Smooth muscle cell (in vitro differentiated cells): ENCODE measurements at regions not wholly inside any gene's neighbourhood (a gene's known extent, or its start where the extent isn't known, plus 50 kb on each side); places are given as distances from the start of the nearest gene placed in this dataset.

Source experiments
- DNase-seq: peaks from one replicate; lab custom pipeline; 2025; ENCODE audit not compliant: unreplicated experiment; lab: John Stamatoyannopoulos, UW
- H2AFZ ChIP-seq: fragments of 200-600 bp; sonication (generic); 2 replicates; pipeline ENCODE4 v1.6.0; 2016; ENCODE audit warnings: antibody characterized with exemption, low read depth, mild to moderate bottlenecking
- H3F3A ChIP-seq: fragments of 200-600 bp; sonication (generic); 2 replicates; pipeline ENCODE4 v1.6.0; 2017; ENCODE audit warnings: antibody characterized with exemption, low read depth
- H3K27ac ChIP-seq: fragments of 200-600 bp; sonication (generic); 2 replicates; pipeline ENCODE4 v1.5.1; 2016; ENCODE audit warnings: low read depth, mild to moderate bottlenecking
- H3K27me3 ChIP-seq: fragments of 200-600 bp; sonication (generic); 2 replicates; pipeline ENCODE4 v1.6.1; 2016; ENCODE audit warnings: low read depth, mild to moderate bottlenecking
- H3K36me3 ChIP-seq: fragments of 200-600 bp; sonication (generic); 2 replicates; pipeline ENCODE4 v1.5.1; 2016; ENCODE audit warnings: low read depth
- H3K4me1 ChIP-seq: fragments of 200-600 bp; sonication (generic); 2 replicates; pipeline ENCODE4 v1.5.1; 2016; ENCODE audit warnings: low read depth
- H3K4me2 ChIP-seq: fragments of 200-600 bp; sonication (generic); 2 replicates; pipeline ENCODE4 v1.6.0; 2016; ENCODE audit warnings: mild to moderate bottlenecking
- H3K4me3 ChIP-seq: fragments of 200-600 bp; sonication (generic); 2 replicates; pipeline ENCODE4 v1.5.1; 2016; ENCODE audit warnings: mild to moderate bottlenecking
- H3K79me2 ChIP-seq: fragments of 200-600 bp; sonication (generic); 2 replicates; pipeline ENCODE4 v1.6.0; 2016; ENCODE audit warnings: low read depth, mild to moderate bottlenecking
- H3K9ac ChIP-seq: fragments of 200-600 bp; sonication (generic); 2 replicates; pipeline ENCODE4 v1.6.0; 2016; ENCODE audit warnings: low read depth
- H3K9me3 ChIP-seq: fragments of 200-600 bp; sonication (generic); replicated peaks from 2 replicates; pipeline ENCODE4 v1.5.1; 2016; ENCODE audit warnings: low read depth
- H4K20me1 ChIP-seq: fragments of 200-600 bp; sonication (generic); 2 replicates; pipeline ENCODE4 v1.6.0; 2016; ENCODE audit warnings: low read depth
- WGBS: methylation state at CpG from one replicate; pipeline ENCODE4 v1.1.7; 2016; ENCODE audit warnings: low lambda C conversion rate; 5-methylcytosine and 5-hydroxymethylcytosine counted together
- TF ChIP-seq, protein P1 (sequence below): fragments of 200-600 bp; sonication (generic); IDR thresholded peaks from 2 replicates; pipeline ENCODE4 v1.5.1; 2017; ENCODE audit warnings: borderline replicate concordance, mild to moderate bottlenecking, antibody characterized with exemption; ENCODE audit not compliant: insufficient read depth, poor library complexity, severe bottlenecking

GRCh38 chr2:38178556-38179419 lies 102.8 kb upstream of the CYP1B1 start:
- peaks cover 9% of the 10 kb centered on the region for H3F3A ChIP-seq
- TF ChIP-seq, protein P1, sequence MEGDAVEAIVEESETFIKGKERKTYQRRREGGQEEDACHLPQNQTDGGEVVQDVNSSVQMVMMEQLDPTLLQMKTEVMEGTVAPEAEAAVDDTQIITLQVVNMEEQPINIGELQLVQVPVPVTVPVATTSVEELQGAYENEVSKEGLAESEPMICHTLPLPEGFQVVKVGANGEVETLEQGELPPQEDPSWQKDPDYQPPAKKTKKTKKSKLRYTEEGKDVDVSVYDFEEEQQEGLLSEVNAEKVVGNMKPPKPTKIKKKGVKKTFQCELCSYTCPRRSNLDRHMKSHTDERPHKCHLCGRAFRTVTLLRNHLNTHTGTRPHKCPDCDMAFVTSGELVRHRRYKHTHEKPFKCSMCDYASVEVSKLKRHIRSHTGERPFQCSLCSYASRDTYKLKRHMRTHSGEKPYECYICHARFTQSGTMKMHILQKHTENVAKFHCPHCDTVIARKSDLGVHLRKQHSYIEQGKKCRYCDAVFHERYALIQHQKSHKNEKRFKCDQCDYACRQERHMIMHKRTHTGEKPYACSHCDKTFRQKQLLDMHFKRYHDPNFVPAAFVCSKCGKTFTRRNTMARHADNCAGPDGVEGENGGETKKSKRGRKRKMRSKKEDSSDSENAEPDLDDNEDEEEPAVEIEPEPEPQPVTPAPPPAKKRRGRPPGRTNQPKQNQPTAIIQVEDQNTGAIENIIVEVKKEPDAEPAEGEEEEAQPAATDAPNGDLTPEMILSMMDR, result no peak
- no peak overlapping the region for H3K4me3 ChIP-seq
- DNase-seq, result no peak
- H3K4me1 ChIP-seq, result peaks cover 16% of the 10 kb centered on the region
- WGBS, result 59% methylated on average over 5 of the region's 5 CpGs
- H3K9ac ChIP-seq, result no peak overlapping the region
- no peaks in the 10 kb centered on the region for H3K9me3 ChIP-seq
- peak overlapping the region; percentile 59 for H3K27ac ChIP-seq
- H3K79me2 ChIP-seq, result no peaks in the 10 kb centered on the region
- H4K20me1 ChIP-seq, result no peaks in the 10 kb centered on the region
- peak overlapping the region; percentile 52 for H3K4me2 ChIP-seq
- H3K27me3 ChIP-seq, result no peaks in the 10 kb centered on the region
- peak overlapping the region; percentile 22 for H2AFZ ChIP-seq
- H3K36me3 ChIP-seq, result no peaks in the 10 kb centered on the region

GRCh38 chr2:38178119-38178518 lies 102.2 kb upstream of the CYP1B1 start:
- Histone ChIP-seq H2AFZ (peak overlapping the region; percentile 22), H3F3A (peaks cover 9% of the 10 kb centered on the region), H3K9ac (no peak overlapping the region), H3K36me3 (no peaks in the 10 kb centered on the region), H3K27ac (peak overlapping the region; percentile 59), H3K4me1 (peaks cover 21% of the 10 kb centered on the region), H3K4me3 (no peak overlapping the region), H3K4me2 (peak overlapping the region; percentile 52), H4K20me1 (no peaks in the 10 kb centered on the region), H3K9me3 (no peaks in the 10 kb centered on the region), H3K27me3 (no peaks in the 10 kb centered on the region), H3K79me2 (no peaks in the 10 kb centered on the region)
- TF ChIP-seq, protein P1, result no peak
- DNase-seq, result no peak
- WGBS, result 14% methylated on average over 3 of the region's 3 CpGs

GRCh38 chr2:38176619-38177021 lies 100.7 kb upstream of the CYP1B1 start:
- TF ChIP-seq, protein P1, result no peak
- Histone ChIP-seq H3K36me3 (no peaks in the 10 kb centered on the region), H3K4me1 (peaks cover 21% of the 10 kb centered on the region), H4K20me1 (no peaks in the 10 kb centered on the region), H3K27ac (peak overlapping the region; percentile 43), H3F3A (peaks cover 9% of the 10 kb centered on the region), H3K4me2 (no peak overlapping the region), H3K79me2 (no peaks in the 10 kb centered on the region), H3K27me3 (no peaks in the 10 kb centered on the region), H3K4me3 (no peak overlapping the region), H2AFZ (no peak overlapping the region), H3K9ac (no peak overlapping the region), H3K9me3 (no peaks in the 10 kb centered on the region)
- 95% methylated on average over 2 of the region's 2 CpGs for WGBS
- no peak for DNase-seq
